Fibroblast of peridontal ligament (primary cell): ENCODE measurements at regions not wholly inside any gene's neighbourhood (a gene's known extent, or its start where the extent isn't known, plus 50 kb on each side); places are given as distances from the start of the nearest gene placed in this dataset.
"Not testable (repeated sequence)": the region's sequence is repeated elsewhere in the genome, so short reads cannot be mapped to it uniquely, and the experiment has no call there.

Experiments used
- DNase-seq: peaks from one replicate; pipeline ENCODE4 v3.0.0-alpha.2; 2010; ENCODE audit errors: extremely low read depth

DNA sequence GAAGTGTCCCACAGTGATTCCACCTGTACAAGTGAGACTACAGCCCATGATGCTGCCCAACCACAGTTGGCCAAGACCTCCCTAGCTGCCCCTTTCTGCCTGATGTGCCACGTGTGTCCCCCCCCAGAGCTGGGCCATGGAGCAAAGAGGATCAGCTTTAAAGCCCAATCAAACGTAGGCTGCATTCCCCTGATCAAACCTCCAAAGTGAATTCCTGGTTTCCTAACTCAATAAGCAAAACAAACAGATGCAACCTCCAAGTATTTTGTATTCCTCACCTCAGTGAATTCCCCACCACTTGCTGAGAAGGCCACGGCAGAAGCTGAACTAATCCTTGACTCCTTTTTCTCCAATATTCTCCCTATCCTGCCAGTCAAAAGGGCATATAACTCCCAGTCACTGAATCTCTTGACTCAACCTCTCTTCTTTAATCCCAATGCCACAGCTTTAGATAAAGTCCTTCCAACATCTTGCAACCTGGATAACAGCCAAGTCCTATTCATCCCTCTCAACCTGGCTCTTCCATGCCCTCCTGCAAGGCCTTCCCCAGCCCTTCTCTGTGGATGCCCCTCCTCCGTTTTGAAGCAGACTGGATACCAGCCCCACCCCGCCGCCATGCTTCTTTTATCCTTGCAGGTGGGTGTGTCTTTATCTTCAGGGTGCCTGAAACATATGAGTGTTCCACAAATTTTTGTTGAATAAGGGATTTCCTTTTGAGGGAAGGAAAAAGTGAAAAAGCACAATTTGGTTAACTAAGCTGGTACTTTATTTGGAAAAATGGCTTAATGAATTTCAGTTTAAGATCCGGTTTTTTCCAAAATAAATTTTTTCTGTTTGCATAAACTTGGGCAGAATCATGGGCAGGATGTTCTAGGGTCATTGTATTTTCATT lies 285.2 kb upstream of the MKLN1 start:
- DNase-seq = no peak

DNA sequence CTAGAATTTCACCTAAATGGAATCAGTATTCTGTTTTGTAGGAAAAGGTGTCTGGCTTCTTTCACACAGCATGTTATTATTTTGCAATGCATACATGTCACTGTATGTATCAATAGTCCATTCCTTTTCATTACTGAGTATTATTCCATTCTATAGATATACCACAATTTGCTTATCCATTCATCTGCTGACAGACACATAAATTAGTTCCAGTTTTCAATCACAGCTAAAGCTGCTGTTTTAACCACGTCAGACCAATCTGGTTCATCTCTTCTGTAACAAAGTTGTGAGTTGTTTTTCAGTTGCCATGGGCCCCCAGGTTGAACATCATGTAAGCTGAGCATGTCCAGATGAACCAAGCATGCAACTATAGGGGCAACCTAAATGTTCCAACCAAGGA lies 282.1 kb upstream of the MKLN1 start:
- no peak for DNase-seq

DNA sequence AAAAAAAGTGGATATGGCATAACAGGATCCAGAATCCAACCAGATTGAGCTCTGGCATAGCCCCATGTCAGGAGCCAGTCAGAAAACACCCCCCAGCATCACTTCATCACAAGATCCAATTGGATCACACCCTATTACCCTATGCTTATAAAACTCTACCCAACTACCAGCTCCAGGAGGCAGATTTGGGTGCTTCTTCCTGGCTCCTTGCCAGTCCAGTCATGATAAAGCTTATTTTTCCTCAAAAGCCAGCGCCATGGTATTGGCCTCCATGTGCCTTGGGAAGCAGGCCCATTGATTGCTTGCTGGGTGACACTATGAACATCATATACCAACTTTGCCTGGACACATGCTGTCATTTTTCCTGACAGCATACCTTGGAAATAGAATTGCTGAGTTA lies 281.4 kb upstream of the MKLN1 start:
- DNase-seq = no peak

DNA sequence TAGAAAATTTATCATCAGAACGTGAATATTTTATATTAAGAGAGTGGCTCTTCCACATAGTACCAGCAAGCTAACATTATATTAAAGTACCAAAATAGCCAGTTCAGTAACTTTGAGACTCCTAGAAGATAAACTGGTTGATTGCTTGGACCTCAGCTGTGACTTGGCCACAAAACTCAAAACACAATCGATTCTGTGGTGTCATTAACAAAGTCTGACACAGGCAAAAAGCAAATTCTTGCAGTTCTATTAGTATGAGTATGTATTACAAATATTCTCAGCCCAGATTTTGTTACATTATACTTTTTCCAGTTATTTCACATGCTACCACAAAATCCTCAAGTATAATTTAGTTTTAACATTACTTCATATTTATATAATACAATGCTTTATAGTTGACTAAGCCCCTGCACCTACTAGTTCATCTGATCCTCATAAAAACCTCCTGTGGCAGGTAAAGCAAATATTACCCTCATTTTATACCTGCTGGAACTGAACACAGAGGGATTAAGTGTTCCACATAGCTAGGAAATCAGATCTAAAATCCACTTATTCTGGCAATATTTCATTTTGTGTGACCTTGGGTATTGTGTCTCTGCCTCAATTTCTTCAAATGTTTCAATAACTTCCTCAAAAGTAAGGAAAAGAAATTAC lies 279.9 kb upstream of the MKLN1 start:
- DNase-seq = peak; percentile 47

DNA sequence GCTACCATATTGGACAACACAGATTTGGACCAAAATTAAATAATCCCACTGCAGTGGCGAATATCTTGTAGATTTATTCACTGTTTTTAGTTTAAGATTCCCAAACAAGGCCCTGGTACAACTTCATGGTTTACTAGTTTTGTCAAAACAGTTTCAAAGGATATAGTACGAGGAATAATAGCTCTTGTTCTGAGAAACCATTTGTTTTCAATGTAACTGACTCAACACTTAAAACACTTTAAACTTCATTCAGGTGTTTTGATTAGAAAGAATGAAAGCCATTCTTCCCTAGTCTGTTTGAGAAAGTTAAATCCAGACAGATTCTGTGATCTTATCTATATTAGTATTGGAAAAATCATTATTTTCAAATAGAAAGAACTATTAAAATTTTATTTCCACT lies 276.4 kb upstream of the MKLN1 start:
- no peak for DNase-seq

DNA sequence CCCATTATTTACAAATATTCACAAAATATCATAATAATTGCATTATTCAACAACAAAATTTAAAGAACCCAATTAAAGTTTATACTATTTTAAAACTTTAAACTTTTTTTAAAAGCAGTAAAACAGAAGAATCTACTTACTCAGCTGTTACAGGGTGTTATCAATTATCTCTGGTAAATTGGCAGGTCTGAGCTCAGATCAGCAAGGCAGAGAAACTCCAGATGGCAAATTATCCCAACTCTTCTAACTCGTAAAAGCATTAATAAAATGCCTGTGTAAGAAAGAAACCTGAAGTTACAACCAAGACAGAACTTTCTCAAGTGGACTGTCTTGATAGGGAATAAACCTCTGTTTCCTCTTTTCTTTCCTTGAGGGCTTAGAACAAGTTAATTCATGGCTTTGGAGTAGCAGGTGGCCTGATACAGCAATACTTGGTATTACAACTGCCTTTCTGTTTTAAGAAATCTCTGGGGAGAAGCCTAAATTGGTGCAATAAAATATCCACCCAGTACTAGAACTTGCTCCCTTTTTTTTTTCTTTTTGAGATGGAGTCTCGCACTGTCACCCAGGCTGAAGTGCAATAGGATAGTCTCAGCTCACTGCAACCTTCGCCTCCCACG lies 275.3 kb upstream of the MKLN1 start:
- no peak for DNase-seq

DNA sequence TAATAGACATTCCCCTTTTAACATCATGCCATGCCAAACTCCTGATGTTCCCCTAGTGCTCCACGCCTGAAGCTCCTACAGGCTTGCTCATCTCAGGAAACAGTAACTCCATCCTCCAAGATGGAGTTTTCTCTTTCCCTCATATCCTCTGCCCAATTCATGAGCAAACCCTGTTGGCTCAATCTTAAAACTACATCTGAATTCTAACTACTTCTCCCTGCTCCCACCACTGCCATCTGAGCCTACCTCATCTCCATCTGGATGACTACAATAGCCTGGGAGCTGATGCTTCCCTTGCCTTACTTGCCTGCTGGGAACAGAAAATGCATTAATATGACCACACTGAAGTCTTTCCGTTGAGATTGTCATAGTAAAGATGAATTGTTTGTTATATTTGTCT lies 271.7 kb upstream of the MKLN1 start:
- DNase-seq = no peak

DNA sequence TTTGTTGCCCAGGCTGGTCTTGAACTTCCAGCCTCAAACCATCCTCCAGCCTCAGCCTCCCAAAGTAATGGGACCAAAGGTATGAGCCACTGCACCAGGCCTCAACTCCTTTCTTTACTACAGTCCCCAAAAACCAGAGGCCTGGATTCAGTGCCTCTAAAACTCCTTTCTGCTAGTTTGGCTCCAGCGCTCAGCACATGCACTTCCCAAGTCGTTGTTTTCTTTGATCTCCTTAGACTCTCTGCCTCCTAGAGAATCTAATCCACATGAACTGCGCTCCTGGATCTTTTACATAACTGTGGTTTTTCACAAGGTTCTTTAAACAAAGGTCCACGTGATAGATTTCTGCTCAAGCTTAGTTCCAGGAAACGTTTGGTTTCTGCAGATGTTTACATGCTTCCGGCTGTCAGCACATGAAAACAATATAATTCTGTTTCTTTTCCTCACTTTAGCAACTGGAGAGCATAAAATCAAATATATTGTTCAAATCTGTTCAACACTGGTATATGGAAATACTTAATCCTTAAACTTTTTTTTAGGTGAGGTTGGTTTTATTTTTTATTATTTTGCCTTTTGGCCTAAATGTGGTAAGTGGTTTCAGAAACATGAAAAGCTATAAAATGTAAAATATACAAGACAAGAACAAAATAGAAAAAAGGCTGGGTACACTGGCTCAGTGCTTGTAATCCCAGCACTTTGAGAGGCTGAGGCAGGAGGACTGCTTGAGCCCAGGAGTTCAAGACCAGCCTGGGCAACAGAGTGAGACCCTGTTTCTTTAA lies 270.5 kb upstream of the MKLN1 start:
- peak; percentile 86 for DNase-seq

DNA sequence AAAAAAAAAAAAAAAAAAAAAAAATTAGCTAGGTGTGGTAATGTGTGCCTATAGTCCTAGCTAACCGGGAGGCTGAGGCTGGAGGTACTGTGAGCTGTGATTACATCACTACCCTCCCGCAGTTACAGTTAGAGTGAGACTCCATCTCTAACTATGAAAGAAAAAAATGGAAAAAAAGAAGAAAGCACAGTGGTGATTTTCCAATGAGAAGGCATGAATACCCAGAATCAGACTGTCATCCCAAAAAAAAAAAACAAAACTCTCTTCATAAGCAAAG lies 269.9 kb upstream of the MKLN1 start:
- DNase-seq = no peak

DNA sequence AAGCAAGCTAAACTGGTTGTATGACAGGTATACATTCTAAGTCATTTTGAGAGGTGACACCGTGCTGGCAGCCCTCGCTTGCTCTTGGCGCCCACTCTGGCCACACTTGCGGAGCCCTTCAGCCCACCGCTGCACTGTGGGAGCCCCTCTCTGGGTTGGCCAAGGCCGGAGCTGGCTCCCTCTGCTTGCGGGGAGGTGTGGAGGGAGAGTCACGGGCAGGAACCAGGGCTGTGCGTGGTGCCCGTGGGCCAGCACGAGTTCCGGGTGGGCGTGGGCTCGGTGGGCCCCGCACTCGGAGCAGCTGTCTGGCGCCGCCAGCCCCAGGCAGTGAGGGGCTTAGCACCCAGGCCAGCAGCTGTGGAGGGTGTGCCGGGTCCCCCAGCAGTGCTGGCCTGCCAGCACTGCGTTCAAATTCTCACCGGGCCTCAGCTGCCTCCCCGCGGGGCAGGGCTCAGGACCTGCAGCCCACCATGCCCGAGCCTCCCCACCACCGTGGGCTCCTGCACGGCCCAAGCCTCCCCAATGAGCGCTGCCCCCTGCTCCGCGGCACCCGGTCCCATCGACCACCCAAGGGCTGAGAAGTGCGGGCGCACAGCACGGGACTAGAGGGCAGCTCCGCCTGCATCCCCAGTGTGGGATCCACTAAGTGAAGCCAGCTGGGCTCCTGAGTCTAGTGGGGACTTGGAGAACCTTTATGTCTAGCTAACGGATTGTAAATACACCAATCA lies 269.0 kb upstream of the MKLN1 start:
- not testable (repeated sequence) for DNase-seq

DNA sequence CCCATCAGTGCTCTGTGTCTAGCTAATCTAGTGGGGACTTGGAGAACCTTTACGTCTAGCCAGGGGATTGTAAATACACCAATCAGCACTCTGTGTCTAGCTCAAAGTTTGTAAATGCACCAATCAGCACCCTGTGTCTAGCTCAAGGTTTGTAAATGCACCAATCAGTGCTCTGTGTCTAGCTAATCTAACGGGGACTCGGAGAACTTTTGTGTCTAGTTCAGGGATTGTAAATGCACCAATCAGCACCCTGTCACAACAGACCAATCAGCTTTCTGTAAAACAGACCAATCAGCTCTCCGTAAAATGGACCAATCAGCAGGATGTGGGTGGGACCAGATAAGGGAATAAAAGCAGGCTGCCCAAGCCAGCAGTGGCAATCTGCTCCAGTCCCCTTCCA lies 268.3 kb upstream of the MKLN1 start:
- DNase-seq = not testable (repeated sequence)

DNA sequence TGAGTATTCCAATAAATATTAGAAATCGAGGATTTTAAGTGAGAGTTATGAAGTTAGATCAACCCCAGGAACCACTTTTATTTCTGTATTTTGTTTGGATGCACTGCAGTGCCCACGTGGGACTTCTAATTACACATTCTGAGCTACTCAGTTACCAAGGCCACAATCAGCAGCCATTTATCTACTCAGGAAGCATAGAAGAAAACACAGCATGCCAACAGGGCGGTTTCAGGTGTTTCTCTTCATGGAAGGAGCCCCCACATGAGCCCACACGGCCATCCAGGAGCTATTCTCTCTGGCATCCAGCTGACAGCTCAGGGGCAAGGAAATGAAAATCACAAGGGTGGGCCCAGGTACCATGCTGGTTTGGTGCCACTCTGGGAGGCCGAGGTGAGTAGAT lies 266.5 kb upstream of the MKLN1 start:
- no peak for DNase-seq

DNA sequence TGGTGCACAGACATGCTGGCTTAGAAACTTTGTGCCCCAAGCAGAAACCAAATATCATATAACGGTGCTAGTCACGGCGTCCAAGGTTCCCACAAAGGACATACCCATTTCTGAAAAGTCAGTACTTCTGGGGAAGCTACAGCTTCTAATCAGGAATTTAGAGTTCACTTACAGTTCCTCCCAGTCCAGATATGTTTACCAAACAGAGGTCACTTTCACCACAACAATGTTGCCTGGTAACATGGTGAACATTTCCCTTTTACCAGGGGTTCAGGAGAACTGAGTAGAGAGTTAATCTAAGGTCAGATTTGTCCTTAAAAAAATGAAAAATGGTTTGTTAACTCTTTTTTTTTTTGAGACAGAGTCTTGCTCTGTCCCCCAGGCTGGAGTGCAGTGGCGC lies 265.9 kb upstream of the MKLN1 start:
- DNase-seq = no peak

DNA sequence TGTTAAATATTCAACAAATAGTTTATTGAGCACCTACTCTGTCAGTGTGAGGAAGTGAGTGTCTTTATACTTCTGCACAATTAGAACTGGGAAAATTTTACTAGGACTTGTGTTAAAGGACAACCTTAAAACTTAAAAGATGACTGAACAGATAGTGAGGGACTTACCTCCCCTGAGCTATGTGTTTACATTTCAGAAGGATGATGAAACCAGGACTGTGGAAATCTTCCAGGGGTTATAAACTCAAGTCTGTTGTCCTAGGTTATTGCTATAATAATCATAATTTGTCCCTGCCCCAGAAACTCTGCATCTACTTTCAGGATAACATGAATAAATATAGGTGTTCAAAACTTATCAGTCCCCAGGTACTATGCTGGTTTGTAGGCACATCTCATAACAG lies 261.0 kb upstream of the MKLN1 start:
- DNase-seq = peak; percentile 29

DNA sequence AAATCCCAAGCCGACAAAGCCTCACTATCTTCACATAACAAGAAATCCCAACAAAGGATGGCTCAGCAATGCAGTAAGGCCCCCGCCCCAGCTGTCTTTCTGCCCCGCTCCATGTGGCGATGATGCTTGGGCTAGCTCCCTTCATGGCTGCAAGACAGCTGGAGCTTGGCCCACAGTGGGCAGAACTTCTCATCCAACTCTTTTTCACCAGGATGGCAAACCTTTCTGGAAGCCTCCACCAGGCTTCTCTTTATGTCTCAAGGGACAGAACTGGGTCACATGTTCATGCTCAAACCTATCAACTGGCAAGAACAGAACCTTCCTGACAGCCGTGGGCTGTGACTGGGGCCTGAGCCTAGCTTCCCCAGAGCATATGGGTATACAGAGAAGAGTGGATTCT lies 260.5 kb upstream of the MKLN1 start:
- no peak for DNase-seq

DNA sequence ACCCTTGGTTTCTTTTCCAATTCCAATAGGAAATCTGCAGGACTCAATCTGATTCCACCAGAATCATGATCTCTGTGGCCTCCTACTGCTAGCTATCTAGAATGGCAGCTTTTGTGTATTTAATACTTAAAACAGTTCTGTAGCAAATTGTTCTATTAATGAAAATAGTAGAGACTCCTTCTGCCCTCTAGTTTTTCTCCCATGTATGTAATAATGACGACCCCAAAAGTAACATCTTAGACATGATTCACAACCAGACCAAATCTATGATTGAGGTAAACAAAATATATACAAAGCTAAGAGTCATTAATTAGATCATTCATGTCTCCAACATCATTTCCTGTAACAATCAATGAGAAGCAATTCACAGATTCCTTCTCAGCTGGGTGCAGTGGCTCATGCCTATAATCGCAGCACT lies 259.1 kb upstream of the MKLN1 start:
- peak; percentile 58 for DNase-seq

DNA sequence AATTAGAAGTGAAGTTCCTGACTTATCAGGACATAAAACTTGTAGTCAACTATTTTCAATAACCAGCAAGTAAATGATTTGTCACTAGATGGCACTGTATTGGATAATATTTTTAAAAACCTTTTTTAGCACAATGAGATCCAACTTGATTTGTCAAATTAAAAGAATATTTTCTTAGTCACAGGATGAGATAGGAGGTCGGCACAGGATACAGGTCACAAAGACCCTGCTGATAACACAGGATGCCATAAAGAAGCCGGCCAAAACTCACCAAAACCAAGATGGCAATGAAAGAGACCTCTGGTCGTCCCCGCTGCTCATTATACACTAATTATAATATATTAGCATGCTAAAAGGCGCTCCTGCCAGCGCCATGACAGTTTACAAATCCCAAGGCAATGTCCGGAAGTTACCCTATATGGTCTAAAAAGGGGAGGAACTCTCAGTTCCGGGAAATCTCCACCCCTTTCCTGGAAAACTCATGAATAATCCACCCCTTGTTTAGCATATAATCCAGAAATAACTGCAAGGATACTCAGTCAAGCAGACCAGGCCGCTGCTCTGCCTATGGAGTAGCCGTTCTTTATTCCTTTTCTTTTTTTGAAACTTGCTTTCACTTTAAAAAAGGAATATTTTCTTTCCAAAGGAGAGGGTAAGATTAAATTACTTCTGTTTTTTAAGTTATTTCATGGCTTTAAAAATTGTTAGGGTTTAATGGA lies 255.7 kb upstream of the MKLN1 start:
- peak; percentile 97 for DNase-seq

DNA sequence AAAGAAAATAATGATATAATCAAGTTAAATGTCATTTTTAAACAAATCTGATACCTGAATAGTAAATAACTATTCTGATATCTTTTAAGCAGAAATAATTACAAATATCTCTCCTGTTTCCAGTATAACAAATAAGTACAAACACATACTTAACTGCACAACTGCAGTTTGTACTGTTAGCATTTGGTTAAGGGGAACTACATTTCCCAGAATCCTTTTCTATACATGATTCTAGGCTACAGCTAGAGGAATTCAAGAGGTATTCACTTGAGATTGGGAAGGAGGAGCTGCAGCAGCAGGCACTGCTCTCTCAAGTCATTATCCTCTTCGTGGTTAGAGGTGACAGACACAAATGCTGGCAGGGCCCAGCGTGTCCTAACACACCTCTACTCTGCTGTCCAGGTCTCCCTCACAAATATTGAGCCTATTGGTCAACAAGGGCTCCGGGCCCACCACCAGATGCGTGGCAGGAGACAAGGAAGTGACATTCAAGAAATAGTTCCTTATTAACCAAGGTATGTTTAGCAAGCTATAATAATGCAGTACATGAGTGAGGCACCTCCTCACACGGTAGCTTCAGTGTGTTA lies 255.1 kb upstream of the MKLN1 start:
- DNase-seq = peak; percentile 67

DNA sequence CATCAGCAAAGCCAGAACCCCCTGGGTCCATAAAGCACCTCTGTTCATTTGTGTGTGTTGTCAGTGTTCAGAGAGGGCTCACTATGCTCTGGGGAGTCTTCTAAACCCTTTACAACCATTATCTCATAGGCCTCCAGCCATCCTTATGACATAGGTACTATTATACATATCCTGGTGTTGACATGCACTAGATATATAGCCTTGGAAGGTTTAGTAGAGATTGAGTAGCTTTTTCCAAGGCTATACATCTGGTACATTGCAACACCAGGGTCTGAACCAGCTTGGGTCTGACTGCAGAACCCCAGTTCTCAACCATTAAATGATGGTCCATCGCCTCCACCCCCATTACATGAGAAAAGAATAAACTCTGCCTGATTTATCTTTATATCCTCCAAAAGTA lies 253.6 kb upstream of the MKLN1 start:
- no peak for DNase-seq

DNA sequence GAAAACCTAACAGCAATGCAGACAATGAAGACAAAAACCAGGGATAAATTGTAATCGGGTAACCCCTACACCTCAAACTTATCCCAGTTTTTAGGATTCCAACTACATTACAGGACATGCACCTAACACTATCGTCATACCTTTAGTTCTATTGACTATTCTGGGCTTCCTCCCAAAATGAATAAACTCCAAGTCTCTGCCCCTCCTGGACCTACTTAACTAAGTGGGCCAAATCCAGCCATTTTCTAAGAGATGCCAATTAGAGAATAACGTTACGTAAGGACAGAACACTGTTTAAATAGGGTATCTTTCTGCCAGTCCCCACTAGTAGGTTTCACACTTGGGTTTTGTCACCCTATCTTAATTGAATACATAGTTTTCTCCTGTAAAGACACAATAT lies 253.1 kb upstream of the MKLN1 start:
- DNase-seq = no peak

DNA sequence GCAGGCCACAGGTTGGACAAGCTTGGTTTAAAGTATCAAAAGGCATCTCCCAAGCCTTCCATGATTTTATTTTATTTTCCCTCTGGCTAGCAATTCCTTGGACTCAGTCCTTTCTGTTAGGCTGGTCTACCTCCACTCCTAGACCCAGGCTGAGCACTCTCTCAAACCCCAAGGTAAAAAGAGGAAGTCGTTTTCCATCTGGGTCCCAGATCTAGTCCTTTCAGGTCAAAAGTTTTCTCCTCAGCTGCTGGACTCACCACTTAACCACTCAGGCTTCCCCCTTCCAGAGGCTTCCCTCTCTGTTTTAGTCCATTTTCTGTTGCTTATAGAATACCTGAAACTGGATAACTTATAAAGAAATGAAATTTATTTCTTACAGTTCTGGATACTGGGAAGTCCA lies 252.3 kb upstream of the MKLN1 start:
- no peak for DNase-seq
